T-helper 2 cell (primary cell): ENCODE measurements at regions not wholly inside any gene's neighbourhood (a gene's known extent, or its start where the extent isn't known, plus 50 kb on each side); places are given as distances from the start of the nearest gene placed in this dataset.

Experiments
- DNase-seq, 5 experiments: peaks; one replicate each; pipeline versions ENCODE4 v3.0.0 to v3.0.0-alpha.2; 2012 to 2022

DNA sequence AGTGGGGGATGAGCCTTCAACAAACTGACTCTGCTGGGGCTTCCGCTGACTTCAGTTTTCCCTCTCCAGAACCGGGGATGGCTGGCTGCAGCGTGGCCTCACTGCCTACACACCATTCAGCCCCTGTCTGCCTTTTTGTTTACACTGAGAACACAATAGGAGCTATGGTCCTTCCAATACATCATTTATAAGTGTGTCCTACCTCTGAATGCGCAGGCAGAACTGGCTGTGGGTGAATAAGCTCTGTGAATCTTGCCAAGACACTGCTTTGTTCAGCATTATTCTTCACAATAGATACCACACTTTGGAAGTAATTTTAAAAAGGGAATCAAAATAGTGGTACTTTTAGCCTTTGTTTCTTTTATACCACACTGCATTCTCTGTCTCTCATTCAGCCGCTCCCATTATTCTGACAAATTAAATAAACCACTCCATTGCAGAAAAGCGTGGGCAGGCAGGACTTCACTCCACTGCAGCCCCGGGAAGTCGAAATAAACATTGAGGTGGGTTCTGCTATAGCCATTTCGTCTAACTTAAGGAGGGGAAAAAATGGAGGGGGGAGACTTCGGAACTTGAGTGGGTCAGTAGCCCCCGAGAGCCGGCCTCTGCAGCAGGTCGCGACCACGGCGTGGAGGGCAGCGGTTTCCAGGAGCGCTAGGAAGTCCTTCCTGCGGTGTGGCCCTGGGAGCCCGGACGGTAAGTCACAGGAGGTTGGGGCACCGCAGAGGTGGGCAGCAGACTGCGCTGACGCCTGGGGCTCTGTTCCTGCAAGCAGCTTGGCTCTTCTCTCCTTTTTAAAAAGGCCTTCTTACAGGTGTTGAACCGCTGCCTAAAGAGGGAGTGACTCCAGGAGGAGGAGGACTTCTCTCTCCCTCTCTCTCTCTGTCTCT is 94.8 kb upstream of the SOX1 start:
- no peak for DNase-seq

DNA sequence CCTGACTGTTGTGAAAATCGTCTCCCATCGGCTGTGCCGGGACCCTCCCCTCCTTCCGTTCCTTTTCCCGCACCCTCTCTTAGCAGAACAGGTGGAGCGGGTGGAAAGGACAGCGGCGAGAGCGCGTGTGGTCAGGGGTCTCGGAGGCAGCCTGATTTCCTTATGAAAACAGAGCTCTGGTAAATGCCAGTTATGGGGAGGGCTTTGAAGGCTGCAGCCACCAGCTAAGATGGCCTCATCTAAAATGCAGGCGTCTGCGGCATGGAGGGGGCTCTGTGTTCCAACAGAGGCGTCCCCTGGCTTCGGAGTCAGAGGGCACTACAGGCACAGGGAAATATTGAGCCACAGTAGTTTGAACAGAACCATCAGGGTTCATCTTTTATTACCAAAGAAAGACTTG is 93.8 kb upstream of the SOX1 start:
- no peak for DNase-seq

DNA sequence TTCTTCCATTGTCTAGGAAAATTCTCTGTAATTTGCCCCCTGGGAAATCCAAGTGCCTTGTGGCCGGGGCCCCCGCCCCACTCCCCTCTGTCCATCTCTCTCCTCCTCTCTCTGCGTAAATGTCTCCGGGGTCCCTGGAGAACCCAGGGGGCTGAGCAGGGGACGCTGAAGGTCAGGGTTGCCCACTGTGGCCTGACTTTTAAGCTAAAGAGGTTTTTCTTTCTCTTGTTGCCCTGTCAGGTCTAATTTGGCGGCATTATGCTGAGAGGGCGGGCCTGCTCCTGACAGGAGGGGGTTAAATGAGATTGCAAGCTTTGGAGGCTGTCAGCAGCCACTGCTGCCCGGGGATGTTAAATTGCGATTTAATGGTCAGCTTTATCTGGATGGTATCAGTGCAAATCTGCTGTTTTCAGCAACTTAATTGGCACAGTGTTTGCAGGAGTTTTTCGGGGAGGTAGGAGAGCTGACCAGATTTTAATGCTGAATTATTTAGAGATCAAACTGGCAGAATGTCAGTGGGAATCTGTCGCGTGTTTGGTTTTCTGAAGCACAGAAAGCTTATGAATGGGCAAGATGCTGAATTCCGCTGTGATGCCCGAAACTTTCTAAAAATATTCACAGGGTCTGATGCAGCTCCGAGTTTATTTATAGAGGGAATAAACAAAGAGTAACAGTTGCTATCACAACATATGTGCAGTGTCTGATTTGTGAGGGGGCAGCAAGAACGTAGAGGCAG is 93.2 kb upstream of the SOX1 start:
- DNase-seq: no peak

DNA sequence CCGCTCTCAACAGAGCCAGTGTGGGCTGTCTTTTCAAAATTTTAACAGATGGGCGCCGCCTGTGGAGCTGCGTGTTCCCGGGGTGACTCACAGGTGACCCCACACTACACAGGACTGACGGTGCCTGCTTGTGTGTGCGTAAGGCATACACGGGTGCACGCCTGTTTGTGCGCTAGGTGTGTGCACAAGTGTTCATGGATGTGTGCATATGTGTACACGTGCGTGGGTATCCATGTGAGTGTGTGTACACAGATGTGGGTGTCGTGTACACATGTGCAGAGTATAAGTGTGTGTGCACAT is 92.7 kb upstream of the SOX1 start:
- DNase-seq: no peak

DNA sequence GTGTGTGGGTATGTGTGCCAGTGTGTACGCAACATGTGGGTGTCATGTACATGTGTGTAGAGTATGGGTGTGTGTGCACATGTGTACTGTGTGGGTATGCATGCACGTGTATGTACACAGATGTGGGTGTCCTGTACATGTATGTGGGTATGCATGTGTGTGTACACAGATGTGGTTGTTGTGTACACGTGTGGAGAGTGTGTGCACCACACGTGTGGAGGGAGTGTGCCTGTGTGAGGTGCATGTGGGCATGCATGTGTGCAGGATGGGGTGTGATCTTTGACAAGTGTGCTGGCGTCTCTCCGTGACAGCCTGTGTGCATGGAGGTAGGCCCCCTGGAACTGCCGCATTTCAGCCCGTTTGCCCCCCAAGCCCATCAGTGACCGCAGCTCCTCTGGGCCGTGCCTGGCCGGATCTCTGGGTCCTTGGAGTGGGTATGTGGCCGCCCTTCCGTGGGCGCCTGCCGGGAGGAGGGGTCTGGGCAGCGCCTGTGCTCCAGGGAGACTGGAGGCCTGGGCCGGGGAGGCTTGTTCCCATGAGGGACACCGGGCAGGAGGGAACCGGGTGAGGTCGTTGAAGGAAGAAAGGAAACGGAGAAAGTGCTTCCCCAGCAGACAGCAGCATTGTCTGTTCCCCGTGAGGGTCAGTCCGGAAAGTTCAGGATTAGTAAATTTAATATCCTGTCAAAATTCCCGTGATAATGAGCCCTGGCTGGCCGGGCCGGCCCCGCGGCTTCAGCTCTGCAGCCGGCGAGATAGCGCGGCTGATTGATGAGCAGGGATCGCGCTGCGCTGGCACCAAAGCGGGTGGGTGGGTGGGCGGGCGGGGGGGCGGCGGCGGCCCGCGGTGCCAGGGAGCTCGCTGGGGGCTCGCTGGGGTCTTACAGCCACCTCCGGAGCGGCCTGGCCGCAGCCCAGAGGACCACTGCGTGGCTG is 91.1 kb upstream of the SOX1 start:
- DNase-seq: no peak

DNA sequence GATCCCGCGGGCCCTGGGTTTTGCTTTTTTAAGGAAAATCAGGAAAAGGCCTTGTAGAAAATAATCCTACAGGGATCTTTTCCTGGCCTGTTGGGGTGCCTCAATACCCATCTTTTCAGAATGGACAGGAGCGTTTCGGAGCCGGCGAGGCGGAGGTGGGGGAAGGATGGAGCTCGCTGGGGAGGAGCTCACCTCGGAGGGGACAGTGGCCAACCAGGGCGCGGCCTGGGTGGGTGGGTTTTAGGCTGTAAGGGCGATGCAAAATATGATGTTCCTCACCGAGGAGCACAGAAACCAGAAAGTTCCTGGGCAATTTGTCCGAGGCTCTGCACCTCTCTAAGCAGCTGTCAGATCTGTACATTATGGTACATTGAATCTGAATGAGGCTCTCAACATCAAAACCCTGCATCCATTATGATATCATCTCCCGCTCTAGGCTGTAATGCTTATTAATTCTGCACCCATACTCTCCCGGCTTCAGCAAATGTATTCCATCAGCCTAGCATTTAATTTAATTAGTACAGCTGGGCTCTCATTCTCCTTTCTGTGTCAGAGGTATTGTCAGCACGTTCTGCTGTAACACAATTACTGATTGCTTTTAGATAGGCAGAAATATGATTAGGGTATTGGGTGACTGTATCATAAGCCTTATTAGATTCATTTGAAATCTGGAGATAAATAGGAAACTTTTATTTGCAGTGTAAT is 90.3 kb upstream of the SOX1 start:
- DNase-seq: no peak

DNA sequence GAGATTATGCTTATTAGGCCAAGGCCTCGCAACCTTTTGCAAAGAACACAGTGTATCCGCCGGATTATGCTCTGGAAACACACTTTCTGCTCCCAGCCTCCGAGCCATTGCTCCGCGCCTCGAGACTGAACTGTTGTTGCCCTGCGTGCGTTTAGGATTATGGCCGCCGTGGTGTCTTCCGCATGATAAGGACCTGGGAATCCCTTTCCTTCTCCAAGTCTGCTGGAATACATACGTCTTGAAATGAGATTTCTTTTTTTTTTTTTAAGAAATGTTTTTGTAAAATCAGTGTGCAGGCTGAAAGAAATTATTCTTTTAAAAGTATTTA is 89.8 kb upstream of the SOX1 start:
- DNase-seq: no peak

DNA sequence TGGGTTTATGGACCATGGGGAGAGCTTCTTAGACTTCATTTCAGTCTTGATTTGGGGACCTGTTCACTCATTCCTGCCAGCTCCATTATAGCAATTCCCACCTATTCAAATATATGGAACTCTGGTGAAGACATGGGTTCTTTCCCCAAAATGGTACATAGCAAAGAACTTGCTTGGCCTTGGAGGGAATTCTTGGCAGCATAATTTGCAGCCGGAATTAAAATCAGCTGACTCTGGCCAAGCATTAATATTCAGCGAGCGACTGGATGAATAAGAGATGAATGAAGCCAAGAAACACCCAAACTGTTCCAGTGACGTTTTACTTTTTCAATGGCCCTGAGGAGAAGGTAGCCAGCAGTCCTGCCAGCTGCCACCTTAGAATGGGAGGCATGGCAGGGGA is 88.4 kb upstream of the SOX1 start:
- DNase-seq: no peak

DNA sequence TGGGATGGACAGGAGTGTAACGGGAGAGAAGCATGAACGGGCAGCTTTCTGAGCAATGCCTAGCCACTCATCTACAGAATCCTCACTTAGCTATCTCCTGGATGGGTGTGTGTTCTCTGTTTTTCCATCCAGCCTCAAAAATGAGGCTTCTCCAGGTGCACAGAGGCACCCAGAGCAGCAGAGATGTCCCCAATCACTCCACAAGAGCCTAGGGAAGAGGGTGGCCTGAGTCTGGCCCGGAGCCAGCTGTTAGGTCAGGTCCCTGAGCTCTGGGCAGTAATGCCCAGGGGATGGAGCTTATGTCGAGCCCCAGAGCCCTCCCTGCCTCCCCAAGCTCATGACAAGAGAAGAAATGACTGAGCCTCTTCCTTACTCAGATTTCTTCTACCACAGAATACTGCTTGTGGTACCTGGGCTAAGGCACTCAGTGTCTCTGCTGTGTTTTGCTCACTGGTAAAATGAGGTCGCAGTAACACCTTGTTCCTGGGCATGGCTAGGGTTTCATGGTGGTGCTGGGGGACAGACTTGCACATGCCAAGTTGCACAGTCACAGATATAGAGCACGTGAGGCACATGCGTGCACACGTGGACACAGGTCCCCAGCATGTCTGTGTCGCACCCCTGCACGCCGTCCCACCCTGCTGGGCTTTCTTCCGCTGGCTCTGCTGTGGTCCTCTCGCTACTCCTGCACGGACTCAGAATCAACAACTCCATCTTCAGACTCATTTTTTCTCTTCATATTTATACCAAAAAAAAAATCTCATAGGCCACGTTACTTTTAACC is 86.6 kb upstream of the SOX1 start:
- DNase-seq: no peak

DNA sequence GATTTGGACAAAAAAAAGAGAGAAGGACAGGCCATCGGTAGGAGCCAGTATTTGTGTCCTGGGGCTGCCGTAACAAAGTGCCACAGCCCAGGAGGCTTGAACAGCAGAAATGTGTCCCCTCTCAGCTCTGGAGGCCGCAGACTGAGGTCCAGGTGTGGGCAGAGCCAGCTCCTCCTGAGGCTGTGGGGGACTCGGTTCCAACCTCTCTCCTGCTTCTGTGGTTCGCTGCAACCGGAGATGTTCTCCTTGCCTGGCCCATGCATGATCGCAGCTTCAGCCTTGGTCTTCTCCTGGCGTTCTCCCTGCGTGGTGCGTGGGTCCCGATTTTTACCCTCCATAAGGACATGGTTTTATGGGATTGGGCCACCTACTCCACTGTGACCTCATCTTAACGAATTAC is 85.9 kb upstream of the SOX1 start:
- no peak for DNase-seq

DNA sequence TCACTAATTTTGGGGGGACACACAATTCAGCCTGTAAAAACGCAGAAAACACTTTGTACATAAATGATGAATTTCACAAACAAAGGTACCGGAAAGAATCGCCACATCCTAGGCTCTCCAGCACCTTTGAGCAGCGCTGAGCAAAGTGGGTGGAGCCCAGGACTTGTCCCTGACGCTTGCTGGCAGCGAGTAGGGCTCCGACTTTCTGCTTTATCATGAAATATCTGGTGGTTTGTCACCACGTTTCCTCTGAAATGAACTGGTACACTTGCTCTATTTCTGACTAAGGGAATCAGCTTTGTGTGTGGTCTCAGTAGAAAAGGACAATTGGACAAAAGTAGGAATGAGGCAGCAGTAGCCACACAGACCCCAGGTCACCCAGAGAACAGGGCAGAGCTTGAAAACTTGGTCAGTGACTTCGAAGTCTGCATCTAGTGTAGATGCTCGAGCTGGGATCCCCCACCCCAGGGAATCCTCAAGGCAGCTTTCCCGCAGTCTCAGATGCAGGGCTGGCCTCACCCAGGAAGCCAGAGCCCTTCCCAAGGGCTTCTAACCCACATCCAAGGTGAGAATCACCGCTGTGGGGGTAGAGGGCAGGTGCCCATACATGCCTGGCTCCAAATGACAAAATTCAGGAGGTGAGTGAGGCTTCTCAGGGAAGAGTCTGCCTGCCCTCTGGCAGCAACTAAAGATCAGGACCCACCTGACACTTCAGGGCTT is 85.3 kb upstream of the SOX1 start:
- DNase-seq: peak in 1 of 5 experiments; percentile 15

DNA sequence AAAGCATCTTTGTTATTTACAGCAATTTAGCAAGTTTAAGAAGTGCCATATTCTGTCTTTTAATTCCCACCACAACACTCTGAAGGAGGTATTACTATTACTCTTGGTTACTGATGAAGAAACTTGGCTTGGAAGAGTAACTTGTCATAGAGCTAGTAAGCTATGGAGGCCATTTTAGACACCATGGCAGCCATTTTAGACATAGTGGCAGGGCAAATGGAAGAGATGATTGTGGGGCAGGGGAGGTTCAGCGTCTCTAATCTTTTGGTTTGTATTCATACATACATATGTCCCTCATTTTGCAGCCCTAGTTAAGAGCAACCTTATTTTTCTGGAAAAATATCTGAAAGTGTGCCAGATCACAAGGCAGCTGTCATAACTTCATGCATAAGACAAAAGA is 82.6 kb upstream of the SOX1 start:
- DNase-seq: no peak

DNA sequence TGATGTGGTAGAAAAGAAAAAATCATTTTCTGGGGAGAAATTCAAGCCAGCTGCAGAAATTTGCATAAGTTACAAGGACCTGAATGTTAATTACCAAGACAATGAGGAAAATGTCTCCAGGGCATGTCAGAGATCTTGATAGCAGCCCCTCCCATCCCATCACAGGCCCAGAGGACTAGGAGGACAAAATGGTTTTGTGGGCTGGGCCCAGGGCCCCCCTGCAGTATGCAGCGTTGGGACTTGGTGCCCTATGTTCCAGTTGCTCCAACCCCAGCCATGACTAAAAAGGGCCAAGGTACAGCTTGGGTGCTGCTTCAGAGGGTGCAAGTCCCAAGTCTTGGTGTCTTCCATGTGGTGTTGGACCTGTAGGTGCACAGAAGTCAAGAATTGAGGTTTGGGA is 76.6 kb upstream of the SOX1 start:
- no peak for DNase-seq

DNA sequence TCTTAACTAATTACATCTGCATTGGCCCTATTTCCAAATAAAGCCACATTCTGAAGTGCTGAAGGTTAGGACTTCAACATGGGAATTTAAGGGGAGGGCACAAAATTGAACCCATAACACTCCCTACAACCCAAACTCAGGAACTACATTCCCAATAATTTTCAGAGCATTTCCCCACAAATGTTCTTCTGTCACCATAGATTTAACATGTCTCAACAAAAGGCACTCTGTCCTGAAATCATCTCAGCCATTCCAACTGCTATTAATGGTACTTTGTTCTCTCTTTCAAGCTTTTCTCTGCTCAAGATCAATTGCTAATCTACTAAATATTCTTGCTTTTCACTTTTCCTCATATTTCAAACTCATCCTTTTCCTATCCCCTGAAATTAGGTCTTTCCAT is 74.0 kb upstream of the SOX1 start:
- no peak for DNase-seq

DNA sequence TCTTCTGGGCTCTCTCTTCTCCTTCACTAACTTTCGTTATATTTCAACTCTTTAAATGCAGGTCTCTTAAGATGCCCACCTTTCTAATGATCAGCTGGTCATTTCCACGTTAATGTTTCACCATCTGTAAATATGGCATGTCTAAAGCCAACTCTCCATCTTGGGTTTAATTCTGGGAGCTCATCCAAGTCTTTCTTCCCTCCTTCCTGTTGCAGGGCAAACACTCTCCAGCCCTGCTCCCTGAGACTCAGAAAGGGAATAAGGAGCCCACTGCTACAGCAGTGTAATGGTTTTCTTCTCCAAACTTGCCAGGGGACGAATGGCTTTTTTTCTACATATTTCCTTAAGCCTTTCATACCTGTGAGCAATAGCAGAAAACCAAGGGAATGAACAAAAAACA is 73.3 kb upstream of the SOX1 start:
- no peak for DNase-seq

DNA sequence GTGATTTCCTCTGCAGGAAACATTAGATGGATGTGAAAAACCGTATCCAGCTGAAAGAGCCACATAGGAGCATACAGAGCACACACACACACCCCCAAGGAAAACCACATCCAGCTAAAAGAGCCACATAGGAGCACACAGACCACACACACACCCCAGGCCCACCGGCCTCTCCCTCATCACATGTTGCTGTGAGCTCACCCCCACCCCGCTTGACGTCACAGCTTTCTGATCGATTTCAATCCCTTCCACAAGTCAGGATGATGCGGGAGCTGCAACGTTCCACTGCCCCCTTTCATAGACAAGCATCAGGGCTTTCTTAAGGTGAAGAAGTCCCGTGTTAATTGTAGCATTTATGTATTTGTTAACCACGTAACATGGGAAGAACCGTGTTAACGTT is 72.4 kb upstream of the SOX1 start:
- no peak for DNase-seq

DNA sequence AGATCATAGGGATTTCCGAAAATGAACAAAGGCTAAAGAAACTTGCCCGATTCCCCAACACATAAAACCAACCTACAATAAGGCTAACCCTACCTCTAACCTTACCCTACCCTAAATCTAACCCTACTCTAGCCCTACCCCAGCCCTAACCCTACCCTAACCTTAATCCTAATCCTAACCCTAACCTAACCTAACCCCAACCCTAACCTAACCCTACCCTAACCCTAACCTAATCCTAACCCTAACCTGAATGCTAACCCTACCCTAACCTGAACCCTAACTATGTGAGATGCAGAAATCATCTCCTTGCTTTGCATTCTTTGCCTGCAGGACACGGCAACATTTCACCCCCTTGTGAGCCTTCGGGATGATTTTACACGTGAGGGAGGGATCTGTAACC is 67.6 kb upstream of the SOX1 start:
- DNase-seq: no peak

DNA sequence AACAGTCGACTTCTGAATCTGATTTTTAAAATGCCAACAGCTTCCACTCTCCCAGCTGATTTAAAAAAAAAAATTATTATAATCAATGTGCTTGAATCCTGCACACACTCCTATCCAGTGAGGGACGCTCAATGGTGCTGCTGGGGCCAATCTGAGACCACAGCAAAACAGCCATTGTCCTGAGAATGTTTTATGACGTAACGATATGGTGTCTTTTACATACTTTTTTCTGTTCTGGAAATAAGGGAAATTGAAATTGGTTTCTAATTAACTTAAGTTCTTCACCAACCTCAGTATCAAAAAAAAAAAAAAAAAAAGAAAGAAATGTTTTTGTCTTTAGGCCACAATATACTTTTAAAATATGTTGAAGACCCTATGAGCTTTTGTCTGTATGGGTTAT is 66.1 kb upstream of the SOX1 start:
- DNase-seq: no peak

DNA sequence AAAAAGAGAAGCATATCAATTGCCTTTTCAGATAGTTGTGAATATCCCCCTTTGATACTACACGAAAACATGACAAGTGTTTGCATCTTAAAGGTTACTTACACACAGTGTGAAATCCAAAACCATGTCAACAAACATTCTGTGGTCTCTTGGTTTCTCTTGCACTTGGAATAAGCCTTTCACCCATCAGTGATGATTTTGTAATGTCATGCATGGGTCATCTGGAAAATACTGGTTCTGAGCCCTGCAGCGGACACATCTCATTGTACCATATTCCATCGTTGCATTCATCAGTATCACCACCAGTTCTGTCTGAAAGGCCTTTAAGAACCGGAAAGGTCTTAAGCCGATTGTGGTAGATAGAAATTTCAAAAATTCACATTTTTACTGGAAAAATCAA is 65.4 kb upstream of the SOX1 start:
- no peak for DNase-seq

DNA sequence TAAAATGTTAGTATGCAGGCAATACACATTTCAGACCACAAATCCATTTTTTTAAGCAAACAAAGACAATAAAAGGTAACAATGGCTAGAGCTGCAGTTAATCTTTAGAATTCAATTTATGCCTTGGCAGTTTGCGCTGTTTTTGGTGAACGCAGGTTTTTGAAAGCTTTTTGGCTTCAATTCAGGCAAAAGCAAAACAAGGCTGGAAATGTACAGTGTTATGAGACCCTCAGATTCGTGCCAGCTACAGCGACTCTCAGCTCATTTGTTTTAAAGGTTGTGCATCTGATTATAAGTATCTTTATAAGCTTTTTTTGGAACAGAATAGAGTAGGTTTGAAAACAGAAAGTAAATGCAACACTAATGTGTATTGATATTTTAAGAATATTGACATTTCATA is 63.6 kb upstream of the SOX1 start:
- DNase-seq: no peak

DNA sequence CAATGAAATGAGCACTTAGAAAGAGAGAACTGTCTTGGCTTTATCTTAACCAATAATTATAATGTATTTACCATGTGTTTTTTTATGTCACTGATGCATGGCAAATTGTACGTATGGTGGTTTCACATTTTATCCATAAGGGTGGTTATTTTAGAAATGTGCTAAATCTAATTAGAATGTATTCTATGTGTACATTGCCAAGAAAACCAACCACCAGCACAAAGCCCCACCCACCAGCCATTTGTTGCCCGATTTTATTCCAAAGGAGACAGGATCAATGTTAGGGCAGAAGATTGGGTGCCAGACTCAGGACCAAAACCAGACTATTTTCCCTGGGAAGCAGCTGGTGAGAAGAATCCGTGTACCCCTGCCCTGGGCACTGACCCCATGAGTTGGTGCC is 63.0 kb upstream of the SOX1 start:
- DNase-seq: no peak

DNA sequence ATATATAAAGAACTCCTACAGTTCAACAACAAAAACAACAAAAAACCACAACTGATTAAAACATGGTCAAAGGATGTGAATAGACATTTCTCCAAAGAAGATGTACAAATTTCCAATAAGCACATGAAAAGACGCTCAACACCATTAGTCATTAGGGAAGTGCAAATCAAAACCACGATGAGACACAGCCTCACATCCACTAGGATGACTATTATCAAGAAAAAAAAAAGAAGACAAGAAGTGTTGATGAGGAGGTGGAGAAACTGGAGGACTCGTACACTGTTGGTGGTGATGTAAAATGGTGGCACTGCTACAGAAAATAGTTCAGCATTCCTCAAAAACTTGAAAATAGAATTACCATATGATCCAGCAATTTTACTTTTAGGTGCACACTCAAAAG is 61.0 kb upstream of the SOX1 start:
- no peak for DNase-seq
